ENCODE measurements at regions not wholly inside any gene's neighbourhood (a gene's known extent, or its start where the extent isn't known, plus 50 kb on each side); places are given as distances from the start of the nearest gene placed in this dataset.

DNA sequence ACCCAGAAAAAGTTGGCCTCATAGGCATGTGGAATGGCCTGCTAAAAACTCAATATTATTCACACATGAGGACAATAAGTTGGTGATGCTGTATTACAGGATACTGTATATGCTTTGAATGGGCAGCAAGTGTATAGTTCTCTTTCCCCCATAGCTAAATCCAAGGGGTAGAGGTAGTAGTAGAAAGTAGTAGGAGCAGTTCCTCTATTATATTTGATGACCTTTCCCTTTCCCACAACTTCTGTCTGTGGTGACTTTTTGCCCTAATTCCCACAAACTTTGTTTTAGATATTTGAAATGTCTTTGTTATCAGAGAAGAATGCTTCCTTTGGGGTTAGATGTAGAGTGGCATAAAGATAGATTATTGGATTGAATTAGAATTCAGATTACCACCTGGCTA lies 154.0 kb upstream of the STEAP4 start (continued):
- TF ChIP-seq, protein P1, sequence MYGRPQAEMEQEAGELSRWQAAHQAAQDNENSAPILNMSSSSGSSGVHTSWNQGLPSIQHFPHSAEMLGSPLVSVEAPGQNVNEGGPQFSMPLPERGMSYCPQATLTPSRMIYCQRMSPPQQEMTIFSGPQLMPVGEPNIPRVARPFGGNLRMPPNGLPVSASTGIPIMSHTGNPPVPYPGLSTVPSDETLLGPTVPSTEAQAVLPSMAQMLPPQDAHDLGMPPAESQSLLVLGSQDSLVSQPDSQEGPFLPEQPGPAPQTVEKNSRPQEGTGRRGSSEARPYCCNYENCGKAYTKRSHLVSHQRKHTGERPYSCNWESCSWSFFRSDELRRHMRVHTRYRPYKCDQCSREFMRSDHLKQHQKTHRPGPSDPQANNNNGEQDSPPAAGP (tag by site-specific recombination; IDR thresholded peaks at IDR 0.05): no peak
- TF ChIP-seq PRDM1 (tag by site-specific recombination; IDR thresholded peaks at IDR 0.05): no peak
- no peak for TF ChIP-seq ZNF121 (tag by site-specific recombination; IDR thresholded peaks at IDR 0.05)
- no peak for TF ChIP-seq ZNF530 (tag by site-specific recombination; IDR thresholded peaks at IDR 0.05; ENCODE audit: low read depth)
- no peak for TF ChIP-seq ZNF175 (tag by site-specific recombination; IDR thresholded peaks at IDR 0.05)

DNA sequence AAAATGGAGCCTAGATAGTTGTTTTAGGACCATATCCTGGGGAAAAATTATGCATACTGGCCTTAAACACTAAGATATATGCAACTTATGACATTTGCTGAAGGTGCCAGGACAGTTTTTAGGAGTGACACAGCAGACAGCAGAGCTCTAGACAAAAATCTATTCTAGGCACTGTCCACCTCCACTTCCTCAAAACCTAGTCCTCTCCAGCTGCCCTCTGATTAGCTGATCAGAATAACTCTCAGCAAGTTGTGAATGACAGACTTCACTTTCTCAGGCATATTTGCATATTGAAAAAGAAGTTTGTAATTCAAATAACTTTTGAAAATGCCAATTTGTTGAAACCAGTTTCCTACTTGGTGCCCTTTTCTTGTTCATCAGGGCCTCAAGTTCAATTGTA lies 152.3 kb upstream of the STEAP4 start:
- TF ChIP-seq ZNF473 (tag by site-specific recombination; IDR thresholded peaks at IDR 0.05) (no peak), ZNF624 (tag by site-specific recombination; IDR thresholded peaks at IDR 0.05) (no peak), ZBTB8A (tag by site-specific recombination; IDR thresholded peaks at IDR 0.05) (no peak), ZNF112 (tag by site-specific recombination; IDR thresholded peaks at IDR 0.05) (no peak), ZNF654 (tag by site-specific recombination; IDR thresholded peaks at IDR 0.05; ENCODE audit: low read depth) (no peak), SP7 (tag by site-specific recombination; IDR thresholded peaks at IDR 0.05) (no peak), SETDB1 (IDR thresholded peaks at IDR 0.05; ENCODE audit: insufficient read length, low read length) (no peak), ZNF394 (tag by site-specific recombination; IDR thresholded peaks at IDR 0.05; ENCODE audit: borderline replicate concordance) (no peak)
- TF ChIP-seq, protein P2, sequence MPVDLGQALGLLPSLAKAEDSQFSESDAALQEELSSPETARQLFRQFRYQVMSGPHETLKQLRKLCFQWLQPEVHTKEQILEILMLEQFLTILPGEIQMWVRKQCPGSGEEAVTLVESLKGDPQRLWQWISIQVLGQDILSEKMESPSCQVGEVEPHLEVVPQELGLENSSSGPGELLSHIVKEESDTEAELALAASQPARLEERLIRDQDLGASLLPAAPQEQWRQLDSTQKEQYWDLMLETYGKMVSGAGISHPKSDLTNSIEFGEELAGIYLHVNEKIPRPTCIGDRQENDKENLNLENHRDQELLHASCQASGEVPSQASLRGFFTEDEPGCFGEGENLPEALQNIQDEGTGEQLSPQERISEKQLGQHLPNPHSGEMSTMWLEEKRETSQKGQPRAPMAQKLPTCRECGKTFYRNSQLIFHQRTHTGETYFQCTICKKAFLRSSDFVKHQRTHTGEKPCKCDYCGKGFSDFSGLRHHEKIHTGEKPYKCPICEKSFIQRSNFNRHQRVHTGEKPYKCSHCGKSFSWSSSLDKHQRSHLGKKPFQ (tag by site-specific recombination; IDR thresholded peaks at IDR 0.05): no peak
- TF ChIP-seq, protein P3, sequence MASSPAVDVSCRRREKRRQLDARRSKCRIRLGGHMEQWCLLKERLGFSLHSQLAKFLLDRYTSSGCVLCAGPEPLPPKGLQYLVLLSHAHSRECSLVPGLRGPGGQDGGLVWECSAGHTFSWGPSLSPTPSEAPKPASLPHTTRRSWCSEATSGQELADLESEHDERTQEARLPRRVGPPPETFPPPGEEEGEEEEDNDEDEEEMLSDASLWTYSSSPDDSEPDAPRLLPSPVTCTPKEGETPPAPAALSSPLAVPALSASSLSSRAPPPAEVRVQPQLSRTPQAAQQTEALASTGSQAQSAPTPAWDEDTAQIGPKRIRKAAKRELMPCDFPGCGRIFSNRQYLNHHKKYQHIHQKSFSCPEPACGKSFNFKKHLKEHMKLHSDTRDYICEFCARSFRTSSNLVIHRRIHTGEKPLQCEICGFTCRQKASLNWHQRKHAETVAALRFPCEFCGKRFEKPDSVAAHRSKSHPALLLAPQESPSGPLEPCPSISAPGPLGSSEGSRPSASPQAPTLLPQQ (tag by site-specific recombination; IDR thresholded peaks at IDR 0.05): no peak
- TF ChIP-seq, protein P4, sequence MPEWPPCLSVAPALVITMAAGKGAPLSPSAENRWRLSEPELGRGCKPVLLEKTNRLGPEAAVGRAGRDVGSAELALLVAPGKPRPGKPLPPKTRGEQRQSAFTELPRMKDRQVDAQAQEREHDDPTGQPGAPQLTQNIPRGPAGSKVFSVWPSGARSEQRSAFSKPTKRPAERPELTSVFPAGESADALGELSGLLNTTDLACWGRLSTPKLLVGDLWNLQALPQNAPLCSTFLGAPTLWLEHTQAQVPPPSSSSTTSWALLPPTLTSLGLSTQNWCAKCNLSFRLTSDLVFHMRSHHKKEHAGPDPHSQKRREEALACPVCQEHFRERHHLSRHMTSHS (tag by site-specific recombination; IDR thresholded peaks at IDR 0.05): no peak
- Histone ChIP-seq H3K4me3 (ENCODE audit: low read depth, low read length) (no peak overlapping the region), H3K36me3 (ENCODE audit: control insufficient read depth in 2 of 2, insufficient read depth in 1 of 2, low read length in 2 of 2) (no peaks in the 10 kb centered on the region), H3K4me1 (ENCODE audit: control insufficient read depth, insufficient read depth, low read length) (no peaks in the 10 kb centered on the region), H3K27ac (ENCODE audit: extremely low read depth, low read depth, low read length) (no peak overlapping the region), H3K9me3 (ENCODE audit: control insufficient read depth, insufficient read depth, low read depth, low read length) (no peaks in the 10 kb centered on the region)
- ChIA-PET POLR2A (no interaction called here), CTCF (no interaction called here)

DNA sequence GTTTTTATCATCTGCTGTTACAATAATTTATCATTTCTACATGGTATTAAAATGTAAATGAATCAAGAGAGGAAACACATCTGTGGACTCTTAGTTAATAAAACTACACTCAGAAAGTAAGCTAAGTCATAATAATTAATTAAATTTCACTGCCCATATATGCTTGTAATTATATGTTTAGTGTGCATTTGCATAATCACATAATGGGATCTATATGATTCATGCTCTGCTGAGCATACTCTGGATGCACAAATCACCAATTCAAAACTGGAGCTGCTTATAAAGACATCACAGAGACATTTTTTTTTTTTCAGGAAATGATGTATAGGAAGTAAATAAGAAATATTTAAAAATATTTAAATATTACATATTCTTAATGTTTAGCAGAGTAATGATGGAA lies 151.6 kb upstream of the STEAP4 start:
- no peaks in the 10 kb centered on the region for H3K36me3 ChIP-seq (ENCODE audit: control insufficient read depth in 2 of 2, insufficient read depth in 1 of 2, low read length in 2 of 2)
- no peak overlapping the region for H3K4me3 ChIP-seq (ENCODE audit: low read depth, low read length)
- H3K27ac ChIP-seq (ENCODE audit: extremely low read depth, low read depth, low read length): no peak overlapping the region
- ChIA-PET CTCF (interaction anchor here (0.6 kb wide), 1 partner anchor 40 kb away, joined by 3 read pairs; no protein-coding TSS in a partner anchor), POLR2A (no interaction called here)
- no peaks in the 10 kb centered on the region for H3K9me3 ChIP-seq (ENCODE audit: control insufficient read depth, insufficient read depth, low read depth, low read length)
- no peaks in the 10 kb centered on the region for H3K4me1 ChIP-seq (ENCODE audit: control insufficient read depth, insufficient read depth, low read length)
- TF ChIP-seq ZFP37 (tag by site-specific recombination; IDR thresholded peaks at IDR 0.05): no peak
- TF ChIP-seq, protein P5, sequence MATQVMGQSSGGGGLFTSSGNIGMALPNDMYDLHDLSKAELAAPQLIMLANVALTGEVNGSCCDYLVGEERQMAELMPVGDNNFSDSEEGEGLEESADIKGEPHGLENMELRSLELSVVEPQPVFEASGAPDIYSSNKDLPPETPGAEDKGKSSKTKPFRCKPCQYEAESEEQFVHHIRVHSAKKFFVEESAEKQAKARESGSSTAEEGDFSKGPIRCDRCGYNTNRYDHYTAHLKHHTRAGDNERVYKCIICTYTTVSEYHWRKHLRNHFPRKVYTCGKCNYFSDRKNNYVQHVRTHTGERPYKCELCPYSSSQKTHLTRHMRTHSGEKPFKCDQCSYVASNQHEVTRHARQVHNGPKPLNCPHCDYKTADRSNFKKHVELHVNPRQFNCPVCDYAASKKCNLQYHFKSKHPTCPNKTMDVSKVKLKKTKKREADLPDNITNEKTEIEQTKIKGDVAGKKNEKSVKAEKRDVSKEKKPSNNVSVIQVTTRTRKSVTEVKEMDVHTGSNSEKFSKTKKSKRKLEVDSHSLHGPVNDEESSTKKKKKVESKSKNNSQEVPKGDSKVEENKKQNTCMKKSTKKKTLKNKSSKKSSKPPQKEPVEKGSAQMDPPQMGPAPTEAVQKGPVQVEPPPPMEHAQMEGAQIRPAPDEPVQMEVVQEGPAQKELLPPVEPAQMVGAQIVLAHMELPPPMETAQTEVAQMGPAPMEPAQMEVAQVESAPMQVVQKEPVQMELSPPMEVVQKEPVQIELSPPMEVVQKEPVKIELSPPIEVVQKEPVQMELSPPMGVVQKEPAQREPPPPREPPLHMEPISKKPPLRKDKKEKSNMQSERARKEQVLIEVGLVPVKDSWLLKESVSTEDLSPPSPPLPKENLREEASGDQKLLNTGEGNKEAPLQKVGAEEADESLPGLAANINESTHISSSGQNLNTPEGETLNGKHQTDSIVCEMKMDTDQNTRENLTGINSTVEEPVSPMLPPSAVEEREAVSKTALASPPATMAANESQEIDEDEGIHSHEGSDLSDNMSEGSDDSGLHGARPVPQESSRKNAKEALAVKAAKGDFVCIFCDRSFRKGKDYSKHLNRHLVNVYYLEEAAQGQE (tag by site-specific recombination; IDR thresholded peaks at IDR 0.05): no peak
- TF ChIP-seq ZNF560 (tag by site-specific recombination; IDR thresholded peaks at IDR 0.05; ENCODE audit: borderline replicate concordance): no peak
- TF ChIP-seq ZNF843 (tag by site-specific recombination; IDR thresholded peaks at IDR 0.05): no peak
- no peak for TF ChIP-seq ZNF664 (tag by site-specific recombination; IDR thresholded peaks at IDR 0.05)
- TF ChIP-seq ZNF76 (tag by site-specific recombination; IDR thresholded peaks at IDR 0.05; ENCODE audit: borderline replicate concordance, low read depth): no peak
- TF ChIP-seq ZNF292 (tag by site-specific recombination; IDR thresholded peaks at IDR 0.05; ENCODE audit: borderline replicate concordance, low read depth): no peak
- no peak for TF ChIP-seq ZNF626 (tag by site-specific recombination; IDR thresholded peaks at IDR 0.05)
- TF ChIP-seq, protein P6, sequence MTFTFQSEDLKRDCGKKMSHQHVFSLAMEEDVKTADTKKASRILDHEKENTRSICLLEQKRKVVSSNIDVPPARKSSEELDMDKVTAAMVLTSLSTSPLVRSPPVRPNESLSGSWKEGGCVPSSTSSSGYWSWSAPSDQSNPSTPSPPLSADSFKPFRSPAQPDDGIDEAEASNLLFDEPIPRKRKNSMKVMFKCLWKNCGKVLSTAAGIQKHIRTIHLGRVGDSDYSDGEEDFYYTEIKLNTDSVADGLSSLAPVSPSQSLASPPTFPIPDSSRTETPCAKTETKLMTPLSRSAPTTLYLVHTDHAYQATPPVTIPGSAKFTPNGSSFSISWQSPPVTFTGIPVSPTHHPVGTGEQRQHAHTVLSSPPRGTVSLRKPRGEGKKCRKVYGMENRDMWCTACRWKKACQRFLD (tag by site-specific recombination; IDR thresholded peaks at IDR 0.05): no peak
- TF ChIP-seq ZNF302 (tag by site-specific recombination; IDR thresholded peaks at IDR 0.05; ENCODE audit: low read depth): no peak
